Liver (tissue), 8 donors: ENCODE measurements at regions not wholly inside any gene's neighbourhood (a gene's known extent, or its start where the extent isn't known, plus 50 kb on each side); places are given as distances from the start of the nearest gene placed in this dataset.

Source experiments
- DNase-seq: peaks from one replicate; pipeline ENCODE4 v3.0.0-alpha.2; 2017; ENCODE audit warnings: low spot score
- H3K27ac ChIP-seq, 2 donors: one replicate each; pipeline ENCODE4 v1.7.0; 2013; ENCODE audit warnings: inconsistent platforms in 2 of 2, low read length in 2 of 2, control low read depth in 1 of 2, low read depth in 1 of 2, mild to moderate bottlenecking in 1 of 2
- H3K27me3 ChIP-seq, 4 donors: one replicate each; pipeline versions ENCODE4 v1.6.1 to v1.7.0; 2013; ENCODE audit warnings: low read length in 3 of 4, inconsistent platforms in 1 of 4, mild to moderate bottlenecking in 1 of 4, moderate library complexity in 1 of 4; ENCODE audit not compliant: control insufficient read depth in 4 of 4, insufficient read depth in 4 of 4
- H3K36me3 ChIP-seq, 4 donors: one replicate each; pipeline versions ENCODE4 v1.6.1 to v1.7.0; 2013; ENCODE audit warnings: low read length in 3 of 4, mild to moderate bottlenecking in 3 of 4, low read depth in 1 of 4, moderate library complexity in 1 of 4; ENCODE audit not compliant: control insufficient read depth in 4 of 4, insufficient read depth in 3 of 4
- H3K4me1 ChIP-seq, 4 donors: one replicate each; pipeline versions ENCODE4 v1.6.1 to v1.7.0; 2013; ENCODE audit warnings: low read length in 3 of 4, mild to moderate bottlenecking in 3 of 4, moderate library complexity in 1 of 4; ENCODE audit not compliant: control insufficient read depth in 4 of 4, insufficient read depth in 4 of 4
- H3K4me3 ChIP-seq, 3 donors: one replicate each; pipeline versions ENCODE4 v1.6.1 to v1.7.0; 2013; ENCODE audit warnings: low read length in 3 of 3, control low read depth in 1 of 3, low read depth in 1 of 3, mild to moderate bottlenecking in 1 of 3
- H3K9ac ChIP-seq, 2 donors: one replicate each; pipeline ENCODE4 v1.7.0; 2013; ENCODE audit warnings: low read length in 2 of 2, mild to moderate bottlenecking in 2 of 2, moderate library complexity in 2 of 2, control low read depth in 1 of 2, low read depth in 1 of 2
- H3K9me3 ChIP-seq, 4 donors: one replicate each; pipeline versions ENCODE4 v1.6.1 to v1.7.0; 2013; ENCODE audit warnings: low read length in 3 of 4; ENCODE audit not compliant: control insufficient read depth in 4 of 4
- EGR1 ChIP-seq, 2 donors: IDR thresholded peaks; 2 replicates each; pipeline ENCODE4 v1.6.1; 2016 to 2018; ENCODE audit warnings: antibody characterized with exemption in 2 of 2, low read depth in 2 of 2
- FOXA1 ChIP-seq: IDR thresholded peaks from 2 replicates; pipeline ENCODE4 v1.6.1; 2016; ENCODE audit warnings: antibody characterized with exemption
- GABPA ChIP-seq, 2 donors: IDR thresholded peaks in 1 of 2; conservative IDR thresholded peaks in 1 of 2; 2 replicates each; pipeline ENCODE4 v1.6.1; 2016; ENCODE audit warnings: antibody characterized with exemption in 2 of 2, mild to moderate bottlenecking in 1 of 2, moderate library complexity in 1 of 2
- HNF4A ChIP-seq, 2 donors: conservative IDR thresholded peaks; 2 replicates each; pipeline ENCODE4 v1.6.1; 2016; ENCODE audit warnings: antibody characterized with exemption in 2 of 2, mild to moderate bottlenecking in 2 of 2
- JUND ChIP-seq, 2 donors: IDR thresholded peaks; 2 replicates each; pipeline ENCODE4 v1.6.1; 2016; ENCODE audit warnings: antibody characterized with exemption in 2 of 2
- RAD21 ChIP-seq, 2 donors: IDR thresholded peaks; 2 replicates each; pipeline ENCODE4 v1.6.1; 2016; ENCODE audit warnings: antibody characterized with exemption in 2 of 2, mild to moderate bottlenecking in 2 of 2
- RXRA ChIP-seq, 2 donors: IDR thresholded peaks; 2 replicates each; pipeline ENCODE4 v1.6.1; 2017 to 2018; ENCODE audit warnings: antibody characterized with exemption in 2 of 2, mild to moderate bottlenecking in 1 of 2
- WGBS: extraction: QIAGEN DNeasy Blood & Tissue Kit; methylation state at CpG from one replicate; pipeline ENCODE4 v1.1.7; 2013; 5-methylcytosine and 5-hydroxymethylcytosine counted together
- TF ChIP-seq, protein P1 (sequence below): IDR thresholded peaks from 2 replicates; pipeline ENCODE4 v1.6.1; 2016; ENCODE audit warnings: antibody characterized with exemption
- TF ChIP-seq, protein P2 (sequence below): fragments of 150-350 bp; IDR thresholded peaks from 2 replicates; pipeline ENCODE4 v1.5.1; 2017; ENCODE audit warnings: improper control_type of control experiment, low read depth, low read length; ENCODE audit not compliant: missing input control
- TF ChIP-seq, protein P3 (sequence below): IDR thresholded peaks from 2 replicates; pipeline ENCODE4 v1.6.1; 2016; ENCODE audit warnings: antibody characterized with exemption
- donor health status: healthy.
- donor health status: healthy.
- donor health status: healthy.
- donor health status: healthy.
- donor health status: healthy.

DNA sequence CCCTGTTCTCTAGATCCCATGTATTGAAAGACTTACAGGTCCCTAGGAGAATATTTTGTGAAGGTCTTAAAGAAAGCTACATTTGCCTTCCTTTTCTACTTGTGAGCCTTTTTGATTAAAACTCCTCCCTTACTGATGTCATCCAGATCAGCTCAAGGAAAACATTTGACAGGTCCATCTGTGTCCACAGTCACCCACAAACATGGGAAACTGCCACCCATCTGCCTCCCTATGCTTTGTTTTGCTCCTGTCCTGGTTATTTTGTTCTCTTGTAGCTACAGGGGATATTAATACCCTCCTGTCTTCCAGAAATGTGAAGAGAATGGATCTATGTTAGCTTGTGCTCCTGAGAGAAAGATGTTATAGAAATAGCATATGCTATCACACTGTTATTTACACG is 203.6 kb upstream of the GALNT5 start:
- TF ChIP-seq, protein P1, sequence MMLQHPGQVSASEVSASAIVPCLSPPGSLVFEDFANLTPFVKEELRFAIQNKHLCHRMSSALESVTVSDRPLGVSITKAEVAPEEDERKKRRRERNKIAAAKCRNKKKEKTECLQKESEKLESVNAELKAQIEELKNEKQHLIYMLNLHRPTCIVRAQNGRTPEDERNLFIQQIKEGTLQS, result no peak
- no peak for TF ChIP-seq HNF4A (conservative IDR thresholded peaks at IDR 0.05)
- TF ChIP-seq GABPA (IDR thresholded peaks at IDR 0.05 in 1 of 2, conservative IDR thresholded peaks at IDR 0.05 in 1 of 2), result no peak
- H3K27ac ChIP-seq, result no peak overlapping the region
- H3K27me3 ChIP-seq, result peaks cover 0 to 4% (median 0%) of the 10 kb centered on the region in 4 donors
- H3K4me3 ChIP-seq, result no peak overlapping the region
- DNase-seq, result no peak
- no peaks in the 10 kb centered on the region for H3K36me3 ChIP-seq
- no peak overlapping the region for H3K9ac ChIP-seq
- WGBS, result 90% methylated on average over 1 of the region's 1 CpG
- no peaks in the 10 kb centered on the region for H3K9me3 ChIP-seq
- H3K4me1 ChIP-seq, result no peaks in the 10 kb centered on the region

DNA sequence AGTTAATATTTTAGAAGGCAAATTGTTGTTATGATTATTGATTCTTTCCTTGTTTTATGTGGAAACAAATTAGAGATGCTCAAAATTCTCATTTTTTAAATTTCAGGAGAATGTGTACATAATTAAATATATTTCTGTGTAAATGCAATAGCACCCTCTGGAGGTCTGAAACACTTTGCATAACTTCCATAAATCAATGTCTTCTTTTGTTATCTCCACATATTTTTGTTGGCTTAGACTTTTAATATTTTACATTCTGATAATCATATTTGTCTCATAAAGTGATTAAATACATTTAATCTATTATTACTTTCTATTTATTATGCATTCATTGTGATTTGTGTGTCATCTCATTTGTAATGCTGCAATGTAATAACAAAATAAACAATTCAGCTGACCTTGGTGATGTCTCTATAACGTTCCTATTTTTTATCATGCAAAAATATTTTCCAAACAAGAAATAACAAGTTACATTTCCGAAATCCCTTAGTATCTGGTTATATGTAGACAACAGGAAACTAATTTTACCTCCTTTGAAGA is 201.8 kb upstream of the GALNT5 start:
- Histone ChIP-seq H3K27ac (no peak overlapping the region), H3K36me3 (no peaks in the 10 kb centered on the region), H3K9me3 (no peaks in the 10 kb centered on the region), H3K27me3 (no peaks in the 10 kb centered on the region), H3K9ac (no peak overlapping the region), H3K4me1 (no peaks in the 10 kb centered on the region), H3K4me3 (no peak overlapping the region)
- 14% methylated on average over 2 of the region's 2 CpGs for WGBS
- TF ChIP-seq RAD21 (IDR thresholded peaks at IDR 0.05), result peak; percentile 64 to 69
- TF ChIP-seq, protein P2, sequence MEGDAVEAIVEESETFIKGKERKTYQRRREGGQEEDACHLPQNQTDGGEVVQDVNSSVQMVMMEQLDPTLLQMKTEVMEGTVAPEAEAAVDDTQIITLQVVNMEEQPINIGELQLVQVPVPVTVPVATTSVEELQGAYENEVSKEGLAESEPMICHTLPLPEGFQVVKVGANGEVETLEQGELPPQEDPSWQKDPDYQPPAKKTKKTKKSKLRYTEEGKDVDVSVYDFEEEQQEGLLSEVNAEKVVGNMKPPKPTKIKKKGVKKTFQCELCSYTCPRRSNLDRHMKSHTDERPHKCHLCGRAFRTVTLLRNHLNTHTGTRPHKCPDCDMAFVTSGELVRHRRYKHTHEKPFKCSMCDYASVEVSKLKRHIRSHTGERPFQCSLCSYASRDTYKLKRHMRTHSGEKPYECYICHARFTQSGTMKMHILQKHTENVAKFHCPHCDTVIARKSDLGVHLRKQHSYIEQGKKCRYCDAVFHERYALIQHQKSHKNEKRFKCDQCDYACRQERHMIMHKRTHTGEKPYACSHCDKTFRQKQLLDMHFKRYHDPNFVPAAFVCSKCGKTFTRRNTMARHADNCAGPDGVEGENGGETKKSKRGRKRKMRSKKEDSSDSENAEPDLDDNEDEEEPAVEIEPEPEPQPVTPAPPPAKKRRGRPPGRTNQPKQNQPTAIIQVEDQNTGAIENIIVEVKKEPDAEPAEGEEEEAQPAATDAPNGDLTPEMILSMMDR, result peak; percentile 34
- no peak for TF ChIP-seq RXRA (IDR thresholded peaks at IDR 0.05)
- no peak for DNase-seq

DNA sequence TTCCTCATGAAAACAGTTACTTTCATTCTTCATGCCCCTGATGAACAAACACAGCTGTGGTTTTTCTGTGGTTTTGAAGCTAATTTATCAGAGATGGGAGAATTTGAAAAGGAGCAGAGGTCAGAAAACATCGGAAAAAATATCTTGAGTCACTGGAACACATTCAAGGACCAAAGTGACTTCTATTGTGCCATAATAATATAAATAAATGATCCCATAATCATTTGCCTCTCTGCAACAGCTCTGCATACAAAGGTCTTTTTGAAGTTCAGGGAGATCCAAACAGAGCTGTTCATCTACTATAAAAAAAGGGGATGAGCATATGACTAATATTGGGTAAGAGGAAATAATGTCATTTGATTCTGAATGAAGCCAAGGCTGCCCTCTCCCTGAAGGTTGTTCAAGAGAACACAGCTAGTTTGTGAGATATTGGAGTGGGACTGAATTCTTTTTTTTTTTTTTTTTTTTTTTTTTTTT is 201.3 kb upstream of the GALNT5 start:
- H3K27ac ChIP-seq, result no peak overlapping the region

More for the DNA sequence above, 201.3 kb upstream of the GALNT5 start:
- 27% methylated on average over 1 of the region's 1 CpG for WGBS
- Histone ChIP-seq H3K27me3 (no peaks in the 10 kb centered on the region), H3K4me3 (no peak overlapping the region), H3K4me1 (no peaks in the 10 kb centered on the region), H3K9me3 (no peaks in the 10 kb centered on the region), H3K9ac (no peak overlapping the region), H3K36me3 (no peaks in the 10 kb centered on the region)
- no peak for DNase-seq
- TF ChIP-seq EGR1 (IDR thresholded peaks at IDR 0.05; ENCODE audit: low read depth in 2 of 2) (no peak), JUND (IDR thresholded peaks at IDR 0.05) (no peak), FOXA1 (no peak), HNF4A (conservative IDR thresholded peaks at IDR 0.05) (no peak)
- TF ChIP-seq, protein P3, sequence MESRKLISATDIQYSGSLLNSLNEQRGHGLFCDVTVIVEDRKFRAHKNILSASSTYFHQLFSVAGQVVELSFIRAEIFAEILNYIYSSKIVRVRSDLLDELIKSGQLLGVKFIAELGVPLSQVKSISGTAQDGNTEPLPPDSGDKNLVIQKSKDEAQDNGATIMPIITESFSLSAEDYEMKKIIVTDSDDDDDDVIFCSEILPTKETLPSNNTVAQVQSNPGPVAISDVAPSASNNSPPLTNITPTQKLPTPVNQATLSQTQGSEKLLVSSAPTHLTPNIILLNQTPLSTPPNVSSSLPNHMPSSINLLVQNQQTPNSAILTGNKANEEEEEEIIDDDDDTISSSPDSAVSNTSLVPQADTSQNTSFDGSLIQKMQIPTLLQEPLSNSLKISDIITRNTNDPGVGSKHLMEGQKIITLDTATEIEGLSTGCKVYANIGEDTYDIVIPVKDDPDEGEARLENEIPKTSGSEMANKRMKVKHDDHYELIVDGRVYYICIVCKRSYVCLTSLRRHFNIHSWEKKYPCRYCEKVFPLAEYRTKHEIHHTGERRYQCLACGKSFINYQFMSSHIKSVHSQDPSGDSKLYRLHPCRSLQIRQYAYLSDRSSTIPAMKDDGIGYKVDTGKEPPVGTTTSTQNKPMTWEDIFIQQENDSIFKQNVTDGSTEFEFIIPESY, result no peak
- TF ChIP-seq, protein P2, result no peak
